Esophagus muscularis mucosa (tissue), 4 donors: ENCODE measurements at regions not wholly inside any gene's neighbourhood (a gene's known extent, or its start where the extent isn't known, plus 50 kb on each side); places are given as distances from the start of the nearest gene placed in this dataset.

Source experiments
- DNase-seq: peaks from one replicate; pipeline ENCODE4 v3.0.0-alpha.2; 2017; ENCODE audit errors: extremely low spot score
- H3K27ac ChIP-seq, 4 donors: fragments of 200-600 bp; sonication (generic); replicated peaks in 1 of 4; 1 replicate in 3 of 4; 2 replicates in 1 of 4; pipeline ENCODE4 v1.5.1; 2016 to 2019; ENCODE audit warnings: mild to moderate bottlenecking in 1 of 4
- H3K27me3 ChIP-seq, 4 donors: fragments of 200-600 bp; sonication (generic); one replicate each; pipeline versions ENCODE4 v1.5.1 to v1.6.0; 2016 to 2019
- H3K36me3 ChIP-seq, 4 donors: fragments of 200-600 bp; sonication (generic); one replicate each; pipeline ENCODE4 v1.5.1; 2016 to 2019
- H3K4me1 ChIP-seq, 4 donors: fragments of 200-600 bp; sonication (generic); one replicate each; pipeline ENCODE4 v1.5.1; 2016 to 2019
- H3K4me3 ChIP-seq, 4 donors: fragments of 200-600 bp; sonication (generic); 1 replicate in 2 of 4; 2 replicates in 2 of 4; pipeline ENCODE4 v1.5.1; 2016 to 2019; ENCODE audit warnings: mild to moderate bottlenecking in 4 of 4, moderate library complexity in 1 of 4
- H3K9me3 ChIP-seq, 4 donors: fragments of 200-600 bp; sonication (generic); 1 replicate in 3 of 4; 2 replicates in 1 of 4; pipeline ENCODE4 v1.5.1; 2016 to 2019
- EP300 ChIP-seq: sonication (generic); formaldehyde crosslinking; IDR thresholded peaks from one replicate; pipeline ENCODE4 v1.6.1; 2017; ENCODE audit warnings: antibody characterized with exemption
- POLR2A ChIP-seq: fragments of 450-650 bp; IDR thresholded peaks from one replicate; pipeline ENCODE4 v1.6.1; 2017; ENCODE audit warnings: antibody characterized with exemption, moderate library complexity, mild to moderate bottlenecking, low read depth
- POLR2AphosphoS5 ChIP-seq, 2 donors: sonication (generic); formaldehyde crosslinking; IDR thresholded peaks; one replicate each; pipeline ENCODE4 v1.6.1; 2017; ENCODE audit warnings: antibody characterized with exemption in 2 of 2
- WGBS: methylation state at CpG from one replicate; pipeline ENCODE4 v1.1.5; 2018; 5-methylcytosine and 5-hydroxymethylcytosine counted together
- intact Hi-C: fragments of 100-400 bp; cut with DNase I; formaldehyde crosslinking; loops from one replicate; pipeline ENCODE4 v1.15.1; 2023
- TF ChIP-seq, protein P1 (sequence below), 3 experiments: fragments of 200-600 bp in 2 of 3; fragments of 450-650 bp in 1 of 3; sonication (generic) in 2 of 3; IDR thresholded peaks; one replicate each; pipeline ENCODE4 v1.5.1; 2017 to 2019; ENCODE audit warnings: antibody characterized with exemption in 3 of 3, mild to moderate bottlenecking in 2 of 3, moderate library complexity in 1 of 3

DNA sequence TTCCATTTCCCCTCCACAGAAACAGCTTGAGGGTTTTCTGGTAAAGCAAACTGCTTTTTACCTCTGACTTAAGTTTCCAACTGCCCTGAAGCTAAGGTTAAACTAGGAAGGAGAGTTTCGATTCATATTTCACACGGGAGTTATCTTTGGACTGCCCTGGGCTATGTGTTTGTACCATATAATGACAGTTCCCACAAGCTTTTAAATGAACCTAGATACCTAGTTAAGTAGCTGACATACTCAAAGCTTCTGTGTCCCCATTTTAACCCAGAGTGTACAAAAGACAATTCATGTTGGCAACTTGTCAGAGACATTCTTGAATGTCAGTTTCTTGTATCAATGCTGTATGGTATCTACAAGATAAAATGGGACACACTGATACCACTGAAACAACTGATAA lies 1296.6 kb upstream of the IGFBP7 start:
- H3K36me3 ChIP-seq, result no peaks in the 10 kb centered on the region

DNA sequence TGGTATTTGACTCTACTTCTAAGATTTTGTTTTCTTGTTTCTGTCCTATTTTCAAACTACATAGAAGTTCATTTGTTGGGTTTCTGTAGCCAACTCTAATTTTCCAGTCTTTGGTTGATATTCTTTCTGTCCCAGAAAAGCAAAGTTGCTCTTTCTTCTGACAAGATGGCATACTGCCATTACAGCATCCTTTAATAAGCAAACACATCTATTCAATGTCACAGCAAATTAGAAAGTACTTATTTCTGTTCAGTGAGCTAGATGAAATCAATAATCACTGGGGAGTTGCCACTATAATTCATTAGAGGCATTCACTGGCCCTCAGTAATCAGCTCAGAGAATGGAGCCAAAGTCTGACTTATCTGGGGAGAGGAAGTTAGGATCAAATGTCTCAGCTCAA lies 1258.0 kb upstream of the IGFBP7 start:
- Histone ChIP-seq H3K36me3 (no peaks in the 10 kb centered on the region), H3K4me1 (peaks cover 0 to 8% (median 2%) of the 10 kb centered on the region in 4 donors), H3K4me3 (no peak overlapping the region), H3K9me3 (no peaks in the 10 kb centered on the region), H3K27me3 (no peaks in the 10 kb centered on the region), H3K27ac (no peak overlapping the region)
- intact Hi-C loops, result no loop called here
- no peak for DNase-seq
- TF ChIP-seq POLR2A, result no peak
- TF ChIP-seq, protein P1, sequence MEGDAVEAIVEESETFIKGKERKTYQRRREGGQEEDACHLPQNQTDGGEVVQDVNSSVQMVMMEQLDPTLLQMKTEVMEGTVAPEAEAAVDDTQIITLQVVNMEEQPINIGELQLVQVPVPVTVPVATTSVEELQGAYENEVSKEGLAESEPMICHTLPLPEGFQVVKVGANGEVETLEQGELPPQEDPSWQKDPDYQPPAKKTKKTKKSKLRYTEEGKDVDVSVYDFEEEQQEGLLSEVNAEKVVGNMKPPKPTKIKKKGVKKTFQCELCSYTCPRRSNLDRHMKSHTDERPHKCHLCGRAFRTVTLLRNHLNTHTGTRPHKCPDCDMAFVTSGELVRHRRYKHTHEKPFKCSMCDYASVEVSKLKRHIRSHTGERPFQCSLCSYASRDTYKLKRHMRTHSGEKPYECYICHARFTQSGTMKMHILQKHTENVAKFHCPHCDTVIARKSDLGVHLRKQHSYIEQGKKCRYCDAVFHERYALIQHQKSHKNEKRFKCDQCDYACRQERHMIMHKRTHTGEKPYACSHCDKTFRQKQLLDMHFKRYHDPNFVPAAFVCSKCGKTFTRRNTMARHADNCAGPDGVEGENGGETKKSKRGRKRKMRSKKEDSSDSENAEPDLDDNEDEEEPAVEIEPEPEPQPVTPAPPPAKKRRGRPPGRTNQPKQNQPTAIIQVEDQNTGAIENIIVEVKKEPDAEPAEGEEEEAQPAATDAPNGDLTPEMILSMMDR (IDR thresholded peaks at IDR 0.05), result no peak
- TF ChIP-seq POLR2AphosphoS5 (IDR thresholded peaks at IDR 0.05), result no peak
- TF ChIP-seq EP300, result no peak

More for the DNA sequence above, 1296.6 kb upstream of the IGFBP7 start:
- Histone ChIP-seq H3K4me1 (no peaks in the 10 kb centered on the region), H3K27me3 (no peaks in the 10 kb centered on the region), H3K27ac (no peak overlapping the region), H3K9me3 (peaks cover 0 to 3% (median 0%) of the 10 kb centered on the region in 4 donors), H3K4me3 (no peak overlapping the region)
- no peak for TF ChIP-seq POLR2A
- WGBS, result 71% methylated on average over 2 of the region's 2 CpGs
- intact Hi-C loops, result no loop called here
- no peak for DNase-seq

DNA sequence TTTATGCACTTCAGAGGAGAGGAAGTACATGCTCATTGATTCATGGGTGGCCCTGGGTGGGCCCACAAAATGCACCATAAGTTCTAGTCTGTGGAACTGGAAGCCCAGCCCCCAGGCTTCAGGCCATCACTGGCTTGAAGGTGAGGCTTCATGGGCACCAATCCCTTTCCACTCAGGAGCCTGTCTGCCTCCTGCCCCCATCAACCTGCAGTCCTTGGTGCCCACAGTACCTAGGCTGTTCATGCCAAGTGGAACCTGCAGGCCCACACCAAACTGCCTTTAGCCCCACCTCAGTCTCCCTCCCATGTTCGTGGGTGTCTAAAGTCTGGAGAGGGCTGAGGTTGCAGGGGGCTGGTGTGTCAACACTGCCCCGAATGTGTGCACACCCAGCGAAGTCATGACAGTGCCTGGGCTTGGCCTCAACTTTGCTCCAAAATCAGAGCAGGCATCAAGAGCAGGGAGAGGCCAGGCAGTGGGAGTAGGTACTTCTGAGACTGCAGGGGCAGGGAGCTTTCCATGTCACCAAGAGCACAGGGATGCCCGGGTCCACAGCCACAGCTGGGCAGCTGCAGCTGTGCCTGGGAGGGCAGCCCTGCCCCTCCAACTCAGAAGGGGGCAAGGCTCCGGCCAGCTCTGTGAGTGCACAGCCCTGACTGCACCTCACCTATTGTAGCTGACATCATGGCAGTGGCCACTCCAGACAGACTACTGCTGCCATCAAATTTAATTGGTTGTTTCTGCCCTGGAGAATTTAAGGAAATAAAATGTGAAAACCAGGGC lies 1250.4 kb upstream of the IGFBP7 start:
- no peak for DNase-seq
- Histone ChIP-seq H3K9me3 (no peaks in the 10 kb centered on the region), H3K27ac (no peak overlapping the region), H3K27me3 (no peaks in the 10 kb centered on the region), H3K4me1 (no peaks in the 10 kb centered on the region), H3K4me3 (no peak overlapping the region), H3K36me3 (no peaks in the 10 kb centered on the region)
- intact Hi-C loops, result no loop called here
- TF ChIP-seq, protein P1 (IDR thresholded peaks at IDR 0.05), result no peak
- TF ChIP-seq EP300 (no peak), POLR2AphosphoS5 (IDR thresholded peaks at IDR 0.05) (no peak), POLR2A (no peak)
- 74% methylated on average over 4 of the region's 5 CpGs for WGBS

DNA sequence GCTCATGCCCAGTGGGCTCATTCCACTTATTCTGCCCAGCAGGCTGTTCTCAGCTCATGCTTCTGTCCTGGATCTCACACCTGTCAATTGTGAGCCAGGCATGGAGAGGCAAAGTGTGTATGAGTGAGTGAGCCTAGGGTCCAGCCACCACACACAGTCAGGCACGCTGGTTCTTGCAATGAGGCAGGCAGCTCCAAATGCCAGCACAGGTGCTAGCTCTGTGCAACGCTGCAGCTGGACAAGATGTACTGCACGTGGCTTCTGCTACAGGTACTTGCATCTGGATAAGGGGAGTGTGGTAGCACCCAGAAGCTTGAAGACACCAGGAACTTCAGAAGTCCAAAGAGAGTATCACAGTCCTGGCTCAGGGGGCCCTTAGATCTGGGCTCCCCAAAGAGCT lies 1249.4 kb upstream of the IGFBP7 start:
- 88% methylated on average over 3 of the region's 3 CpGs for WGBS
- Histone ChIP-seq H3K4me1 (no peaks in the 10 kb centered on the region), H3K36me3 (no peaks in the 10 kb centered on the region), H3K9me3 (no peaks in the 10 kb centered on the region), H3K27ac (no peak overlapping the region), H3K4me3 (no peak overlapping the region), H3K27me3 (no peaks in the 10 kb centered on the region)
- TF ChIP-seq EP300 (no peak), POLR2A (no peak), POLR2AphosphoS5 (IDR thresholded peaks at IDR 0.05) (no peak)
- TF ChIP-seq, protein P1 (IDR thresholded peaks at IDR 0.05), result no peak
- intact Hi-C loops, result no loop called here
- no peak for DNase-seq

DNA sequence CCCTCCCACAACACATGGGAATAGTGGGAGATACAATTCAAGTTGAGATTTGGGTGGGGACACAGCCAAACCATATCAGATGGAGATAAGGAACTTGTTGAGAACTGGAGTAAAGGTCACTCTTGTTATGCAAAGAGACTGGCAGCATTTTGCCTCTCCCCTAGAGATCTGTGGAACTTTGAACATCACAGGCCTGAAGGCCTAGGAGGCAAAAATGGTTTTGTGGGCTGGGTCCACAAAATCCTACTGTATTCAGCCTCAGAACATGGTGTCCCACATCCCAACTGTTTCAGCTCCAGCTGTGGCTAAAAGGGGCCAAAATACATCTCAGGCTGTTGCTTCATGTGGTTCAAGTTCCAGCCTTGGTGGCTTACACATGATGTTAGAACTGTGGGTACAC lies 1247.8 kb upstream of the IGFBP7 start:
- Histone ChIP-seq H3K4me3 (no peak overlapping the region), H3K36me3 (no peaks in the 10 kb centered on the region), H3K27me3 (no peaks in the 10 kb centered on the region), H3K9me3 (no peaks in the 10 kb centered on the region), H3K27ac (no peak overlapping the region), H3K4me1 (no peaks in the 10 kb centered on the region)
- intact Hi-C loops, result no loop called here
- no peak for DNase-seq
- TF ChIP-seq, protein P1 (IDR thresholded peaks at IDR 0.05), result no peak
- TF ChIP-seq EP300 (no peak), POLR2A (no peak), POLR2AphosphoS5 (IDR thresholded peaks at IDR 0.05) (no peak)
